Panc1 (cell line): ENCODE measurements at regions not wholly inside any gene's neighbourhood (a gene's known extent, or its start where the extent isn't known, plus 50 kb on each side); places are given as distances from the start of the nearest gene placed in this dataset.

Experiments
- ATAC-seq: fragments of 200-7000 bp; cut with Tn5 transposase; 2 replicates; pipeline ENCODE4 v1.9.1; 2020; ENCODE audit warnings: mild to moderate bottlenecking, moderate library complexity
- BruUV-seq: library from RNA; stranded (reverse); fragments of 400-500 nt; replicated peaks from 2 replicates; lab custom pipeline; 2021; lab: Mats Ljungman, UMichigan
- CTCF ChIA-PET: fragments of 300-600 bp; sonication (Branson Sonifier 250); formaldehyde crosslinking; loops from one replicate; lab custom pipeline; 2022; ENCODE audit warnings: antibody characterized with exemption; lab: Charles Lee
- POLR2A ChIA-PET: fragments of 300-600 bp; sonication (Branson Sonifier 250); formaldehyde crosslinking; loops from one replicate; lab custom pipeline; 2022; ENCODE audit warnings: antibody characterized with exemption; lab: Charles Lee
- DNase-seq: peaks from one replicate; pipeline ENCODE4 v3.0.0-alpha.2; 2010; ENCODE audit warnings: low read depth, low spot score
- H3K27ac ChIP-seq: 2 replicates; pipeline ENCODE4 v1.5.1; 2011; ENCODE audit warnings: mild to moderate bottlenecking, low read length, inconsistent platforms
- H3K27me3 ChIP-seq: fragments of 200-500 bp; sonication (Bioruptor generic); 2 replicates; pipeline ENCODE4 v1.6.0; 2014; ENCODE audit warnings: low read length, inconsistent platforms; ENCODE audit not compliant: control insufficient read depth, insufficient read depth
- H3K36me3 ChIP-seq: fragments of 200-500 bp; sonication (Bioruptor generic); 2 replicates; pipeline ENCODE4 v1.5.1; 2014; ENCODE audit warnings: inconsistent platforms, mild to moderate bottlenecking, low read length, moderate library complexity; ENCODE audit not compliant: control insufficient read depth, insufficient read depth
- H3K4me1 ChIP-seq: 2 replicates; pipeline ENCODE4 v1.5.1; 2011; ENCODE audit warnings: inconsistent platforms, mild to moderate bottlenecking, low read length, moderate library complexity; ENCODE audit not compliant: control insufficient read depth, insufficient read depth
- H3K4me3 ChIP-seq, 2 experiments: 2 replicates each; pipeline ENCODE4 v1.5.1; 2011 to 2012; ENCODE audit warnings: low read depth in 2 of 2, low read length in 2 of 2, mild to moderate bottlenecking in 2 of 2, inconsistent platforms in 1 of 2, moderate library complexity in 1 of 2
- H3K9me3 ChIP-seq: fragments of 200-500 bp; sonication (Bioruptor generic); 2 replicates; pipeline ENCODE4 v1.5.1; 2014; ENCODE audit warnings: low read depth, mild to moderate bottlenecking, inconsistent platforms, low read length, moderate library complexity; ENCODE audit not compliant: control insufficient read depth, insufficient read depth
- CTCF ChIP-seq: fragments of 450-650 bp; IDR thresholded peaks from 2 replicates; pipeline ENCODE4 v1.5.1; 2017; ENCODE audit warnings: mild to moderate bottlenecking
- POLR2AphosphoS5 ChIP-seq: IDR thresholded peaks from 2 replicates; pipeline ENCODE4 v1.6.1; 2012; ENCODE audit warnings: mild to moderate bottlenecking, low read depth, low read length, moderate library complexity
- REST ChIP-seq, 2 experiments: IDR thresholded peaks; 2 replicates each; pipeline ENCODE4 v1.6.1; 2011 to 2012; ENCODE audit warnings: low read depth in 2 of 2, control low read depth in 1 of 2, low read length in 1 of 2, mild to moderate bottlenecking in 1 of 2, moderate library complexity in 1 of 2; ENCODE audit not compliant: insufficient read depth in 1 of 2
- SIN3A ChIP-seq: IDR thresholded peaks from 2 replicates; pipeline ENCODE4 v1.6.1; 2012; ENCODE audit warnings: low read depth, mild to moderate bottlenecking, low read length, moderate library complexity, borderline replicate concordance; ENCODE audit not compliant: insufficient read depth
- TCF7L2 ChIP-seq: IDR thresholded peaks from 2 replicates; pipeline ENCODE4 v1.6.1; 2011; ENCODE audit warnings: mild to moderate bottlenecking, low read depth, low read length, inconsistent platforms
- in situ Hi-C: cut with HindIII; loops from 2 replicates; pipeline ENCODE4 v1.10.0; 2016; ENCODE audit warnings: low sequenced_read_pairs, low pct_unique_long_range_greater_than_20kb
- intact Hi-C: fragments of 100-400 bp; cut with micrococcal nuclease; formaldehyde crosslinking; loops from one replicate; pipeline ENCODE4 v1.10.0; 2022; ENCODE audit not compliant: unreplicated experiment

DNA sequence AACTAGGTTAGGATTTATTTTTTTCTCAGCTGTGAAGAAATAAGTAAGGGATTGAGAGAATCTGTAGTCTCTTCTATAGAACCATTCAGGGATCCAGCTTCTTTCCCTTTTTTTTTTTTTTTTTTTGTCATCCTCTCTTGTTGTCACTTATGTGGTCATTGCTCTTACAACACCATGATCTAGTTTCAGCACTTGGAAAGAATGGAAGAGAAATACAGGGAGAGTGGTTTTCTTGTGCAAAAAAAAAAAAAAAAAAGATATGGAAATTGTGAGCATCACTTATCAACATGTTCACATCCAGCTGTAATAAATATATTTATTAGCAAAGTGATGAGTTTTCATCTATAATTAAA, 599.3 kb downstream of the SLC6A15 start:
- BruUV-seq, result no TSS peak
- ATAC-seq, result no peak
- ChIA-PET CTCF (no interaction called here), POLR2A (interaction anchor here (0.5 to 0.6 kb wide), 2 partner anchors 32 to 1332 kb away, joined by 5 to 7 read pairs; no protein-coding TSS in a partner anchor)
- in situ Hi-C loops (no loop called here), intact Hi-C loops (no loop called here)
- TF ChIP-seq SIN3A (no peak), CTCF (no peak), TCF7L2 (no peak), POLR2AphosphoS5 (no peak), REST (IDR thresholded peaks at IDR 0.05; ENCODE audit: insufficient read depth in 1 of 2, low read depth in 2 of 2, low read length in 1 of 2) (no peak)
- Histone ChIP-seq H3K4me3 (no peak overlapping the region), H3K36me3 (no peaks in the 10 kb centered on the region), H3K27ac (no peak overlapping the region), H3K27me3 (no peaks in the 10 kb centered on the region), H3K9me3 (no peaks in the 10 kb centered on the region), H3K4me1 (no peaks in the 10 kb centered on the region)
- DNase-seq, result no peak

- no peaks in the 10 kb centered on the region for H3K36me3 ChIP-seq
- no peaks in the 10 kb centered on the region for H3K4me1 ChIP-seq
- in situ Hi-C loops (no loop called here), intact Hi-C loops (no loop called here)
- no peaks in the 10 kb centered on the region for H3K9me3 ChIP-seq
- H3K4me3 ChIP-seq, result no peak overlapping the region
- no peaks in the 10 kb centered on the region for H3K27me3 ChIP-seq
- ChIA-PET CTCF (no interaction called here), POLR2A (no interaction called here)
- no peak for TF ChIP-seq POLR2AphosphoS5
- no peak for TF ChIP-seq CTCF
- TF ChIP-seq SIN3A, result no peak
- TF ChIP-seq TCF7L2, result no peak
- TF ChIP-seq REST (IDR thresholded peaks at IDR 0.05; ENCODE audit: insufficient read depth in 1 of 2, low read depth in 2 of 2, low read length in 1 of 2), result no peak
- BruUV-seq, result no TSS peak
- DNase-seq, result no peak
- no peak for ATAC-seq
- no peak overlapping the region for H3K27ac ChIP-seq
These were observed 604.4 kb downstream of the SLC6A15 start for GRCh38 chr12:84308211-84308610.
